ENCODE measurements at regions not wholly inside any gene's neighbourhood (a gene's known extent, or its start where the extent isn't known, plus 50 kb on each side); places are given as distances from the start of the nearest gene placed in this dataset.
"Not testable (repeated sequence)": the region's sequence is repeated elsewhere in the genome, so short reads cannot be mapped to it uniquely, and the experiment has no call there.

DNA sequence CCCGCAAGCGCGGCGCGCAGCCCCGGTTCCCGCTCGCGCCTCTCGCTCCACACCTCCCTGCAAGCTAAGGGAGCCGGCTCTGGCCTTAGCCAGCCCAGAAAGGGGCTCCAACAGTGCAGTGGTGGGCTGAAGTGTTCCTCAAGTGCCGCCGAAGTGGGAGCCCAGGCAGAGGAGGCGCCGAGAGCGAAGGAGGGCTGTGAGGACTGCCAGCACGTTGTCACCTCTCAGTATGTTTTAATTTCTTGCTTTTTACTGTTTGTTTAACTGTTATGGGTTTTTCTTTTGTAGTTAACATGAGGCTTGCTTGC is 1525.7 kb downstream of the SI start:
- Histone ChIP-seq H3K4me1 (no peaks in the 10 kb centered on the region), H3K27me3 (no peaks in the 10 kb centered on the region), H3K36me3 (no peaks in the 10 kb centered on the region), H3K27ac (no peak overlapping the region), H3K9me3 (no peaks in the 10 kb centered on the region), H3K4me3 (no peak overlapping the region)
- WGBS, 2 donors (ENCODE audit: low coverage in 1 of 2), result 87 to 94% methylated on average over 6 to 7 of the region's 17 CpGs
- no peak for ATAC-seq
- TF ChIP-seq EP300 (IDR thresholded peaks at IDR 0.05), result no peak

DNA sequence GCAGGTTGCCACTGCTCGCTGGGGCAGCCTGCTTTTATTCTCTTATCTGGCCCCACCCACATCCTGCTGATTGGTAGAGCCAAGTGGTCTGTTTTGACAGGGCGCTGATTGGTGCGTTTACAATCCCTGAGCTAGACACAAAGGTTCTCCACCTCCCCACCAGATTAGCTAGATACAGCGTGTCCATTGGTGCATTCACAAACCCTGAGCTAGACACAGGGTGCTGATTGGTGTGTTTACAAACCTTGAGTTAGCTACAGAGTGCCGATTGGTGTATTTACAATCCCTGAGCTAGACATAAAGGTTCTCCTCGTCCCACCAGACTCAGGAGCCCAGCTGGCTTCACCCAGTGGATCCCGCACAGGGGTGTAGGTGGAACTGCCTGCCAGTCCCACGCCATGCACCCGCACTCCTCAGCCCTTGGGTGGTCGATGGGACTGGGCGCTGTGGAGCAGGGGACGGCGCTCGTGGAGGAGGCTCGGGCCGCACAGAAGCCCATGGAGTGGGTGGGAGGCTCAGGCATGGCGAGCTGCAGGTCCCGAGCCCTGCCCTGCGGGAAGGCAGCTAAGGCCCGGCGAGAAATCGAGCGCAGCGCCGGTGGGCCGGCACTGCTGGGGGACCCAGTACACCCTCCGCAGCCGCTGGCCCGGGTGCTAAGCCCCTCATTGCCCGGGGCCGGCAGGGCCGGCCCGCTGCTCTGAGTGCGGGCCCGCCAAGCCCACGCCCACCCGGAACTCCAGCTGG is 1526.2 kb downstream of the SI start:
- 92% methylated on average over 14 of the region's 37 CpGs; no CpG with 5 or more reads in 1 of the 2 donors for WGBS, 2 donors (ENCODE audit: low coverage in 1 of 2)

DNA sequence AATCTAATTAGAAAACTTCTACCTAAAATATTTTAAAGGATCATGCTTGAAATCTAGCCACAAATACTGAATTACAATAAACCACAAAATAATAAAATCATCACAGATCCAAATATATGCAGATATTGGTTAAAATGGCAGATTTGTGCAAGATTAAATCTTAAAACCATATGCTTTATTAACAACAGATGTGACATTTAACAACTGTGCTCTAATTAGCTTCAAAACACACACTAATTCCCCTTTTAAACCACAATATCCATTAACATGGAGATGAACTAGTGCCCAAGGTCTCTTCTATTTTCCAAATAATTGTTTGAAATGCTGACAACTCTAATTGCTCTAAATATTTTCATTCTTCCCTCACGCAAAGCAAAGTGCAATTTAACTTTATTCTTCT is 1530.3 kb downstream of the SI start:
- H3K4me3 ChIP-seq, result no peak overlapping the region
- TF ChIP-seq EP300 (IDR thresholded peaks at IDR 0.05), result no peak
- TF ChIP-seq POLR2AphosphoS5 (IDR thresholded peaks at IDR 0.05), result no peak
- no peak for TF ChIP-seq POLR2A (IDR thresholded peaks at IDR 0.05)
- no peak for TF ChIP-seq CTCF (IDR thresholded peaks at IDR 0.05)
- ATAC-seq, result no peak
- H3K9me3 ChIP-seq, result no peaks in the 10 kb centered on the region
- no peaks in the 10 kb centered on the region for H3K4me1 ChIP-seq
- no peaks in the 10 kb centered on the region for H3K27me3 ChIP-seq
- 58 to 75% methylated on average over 1 of the region's 1 CpG for WGBS, 2 donors (ENCODE audit: low coverage in 1 of 2)
- H3K36me3 ChIP-seq, result no peaks in the 10 kb centered on the region
- H3K27ac ChIP-seq, result no peak overlapping the region

More for the DNA sequence above, 1526.2 kb downstream of the SI start:
- ATAC-seq, H3K4me3 ChIP-seq, H3K9me3 ChIP-seq, H3K36me3 ChIP-seq, H3K27ac ChIP-seq, H3K4me1 ChIP-seq, H3K27me3 ChIP-seq: not testable (repeated sequence)

DNA sequence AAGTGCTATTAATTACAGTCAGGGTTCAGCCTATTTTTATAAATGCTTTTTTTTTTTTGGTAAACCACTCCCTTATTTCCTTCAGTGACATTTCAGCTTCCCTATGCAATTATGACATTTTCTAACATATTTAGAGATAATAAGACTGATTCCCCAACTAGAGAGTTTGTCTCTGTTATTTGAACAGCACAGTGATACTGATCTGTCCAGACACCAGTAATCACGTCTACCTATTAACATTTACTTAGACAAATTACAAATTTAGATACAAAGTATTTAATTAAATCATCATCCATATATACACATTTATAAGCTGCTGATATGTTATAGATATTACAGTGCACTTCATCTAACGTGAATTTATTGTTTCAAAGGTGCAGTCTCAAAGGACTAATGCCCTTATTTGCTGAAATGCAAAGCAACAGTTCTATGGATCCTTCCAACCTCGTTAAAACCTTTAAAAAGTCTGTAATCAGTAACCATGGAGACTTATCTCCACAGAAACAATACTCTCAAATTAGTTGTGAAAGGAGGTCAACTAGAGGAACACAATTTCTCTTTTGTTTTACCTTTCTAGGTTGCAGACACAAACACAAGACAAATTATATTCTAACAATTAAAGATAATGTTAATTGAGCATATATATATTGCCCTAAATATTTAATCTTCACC is 1531.1 kb downstream of the SI start:
- TF ChIP-seq POLR2A (IDR thresholded peaks at IDR 0.05), result no peak
- no peak for TF ChIP-seq POLR2AphosphoS5 (IDR thresholded peaks at IDR 0.05)
- TF ChIP-seq EP300 (IDR thresholded peaks at IDR 0.05), result no peak
- TF ChIP-seq CTCF (IDR thresholded peaks at IDR 0.05), result no peak
- H3K27me3 ChIP-seq, result no peaks in the 10 kb centered on the region
- no peak overlapping the region for H3K27ac ChIP-seq
- ATAC-seq, result no peak
- no peak overlapping the region for H3K4me3 ChIP-seq
- no peaks in the 10 kb centered on the region for H3K36me3 ChIP-seq
- WGBS, 2 donors (ENCODE audit: low coverage in 1 of 2), result 52 to 75% methylated on average over 3 of the region's 3 CpGs
- H3K4me1 ChIP-seq, result no peaks in the 10 kb centered on the region
- no peaks in the 10 kb centered on the region for H3K9me3 ChIP-seq

DNA sequence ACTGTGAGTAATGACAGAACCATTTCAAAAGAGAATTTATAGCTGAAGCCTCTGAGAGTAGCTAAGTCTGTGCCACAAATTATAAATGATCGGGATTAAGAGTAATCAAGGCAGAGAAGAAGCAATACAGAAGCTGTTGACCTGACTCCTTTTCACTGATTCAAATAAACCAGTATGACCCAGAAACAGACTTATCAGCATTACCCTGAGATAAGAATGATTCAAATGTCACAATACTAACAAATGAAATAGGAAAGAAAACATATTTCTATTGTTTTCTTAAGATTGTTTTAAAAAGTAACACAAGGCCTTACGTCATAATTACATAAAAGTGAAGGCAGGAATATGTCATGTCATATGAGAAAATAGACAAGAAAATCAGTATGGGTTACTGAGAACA is 1534.6 kb downstream of the SI start:
- H3K36me3 ChIP-seq, result no peaks in the 10 kb centered on the region
- H3K27me3 ChIP-seq, result no peaks in the 10 kb centered on the region
- no peaks in the 10 kb centered on the region for H3K9me3 ChIP-seq
- no peak overlapping the region for H3K4me3 ChIP-seq
- no peak overlapping the region for H3K27ac ChIP-seq
- ATAC-seq, result no peak
- TF ChIP-seq CTCF (IDR thresholded peaks at IDR 0.05) (no peak), POLR2AphosphoS5 (IDR thresholded peaks at IDR 0.05) (no peak), EP300 (IDR thresholded peaks at IDR 0.05) (no peak), POLR2A (IDR thresholded peaks at IDR 0.05) (no peak)
- 46 to 58% methylated on average over 2 of the region's 2 CpGs for WGBS, 2 donors (ENCODE audit: low coverage in 1 of 2)
- no peaks in the 10 kb centered on the region for H3K4me1 ChIP-seq

GRCh38 chr3:163541629-163542028 is 1536.7 kb downstream of the SI start:
- WGBS, 2 donors (ENCODE audit: low coverage in 1 of 2), result 60 to 69% methylated on average over 1 of the region's 1 CpG

More at GRCh38 chr3:163541629-163542028, 1536.7 kb downstream of the SI start:
- H3K4me3 ChIP-seq, result no peak overlapping the region
- TF ChIP-seq POLR2AphosphoS5 (IDR thresholded peaks at IDR 0.05) (no peak), CTCF (IDR thresholded peaks at IDR 0.05) (no peak), POLR2A (IDR thresholded peaks at IDR 0.05) (no peak), EP300 (IDR thresholded peaks at IDR 0.05) (no peak)
- no peaks in the 10 kb centered on the region for H3K4me1 ChIP-seq
- H3K9me3 ChIP-seq, result no peaks in the 10 kb centered on the region
- H3K36me3 ChIP-seq, result no peaks in the 10 kb centered on the region
- no peak overlapping the region for H3K27ac ChIP-seq
- ATAC-seq, result no peak
- no peaks in the 10 kb centered on the region for H3K27me3 ChIP-seq

All from gastroesophageal sphincter (tissue), 4 donors.